ENCODE measurements at regions not wholly inside any gene's neighbourhood (a gene's known extent, or its start where the extent isn't known, plus 50 kb on each side); places are given as distances from the start of the nearest gene placed in this dataset.

DNA sequence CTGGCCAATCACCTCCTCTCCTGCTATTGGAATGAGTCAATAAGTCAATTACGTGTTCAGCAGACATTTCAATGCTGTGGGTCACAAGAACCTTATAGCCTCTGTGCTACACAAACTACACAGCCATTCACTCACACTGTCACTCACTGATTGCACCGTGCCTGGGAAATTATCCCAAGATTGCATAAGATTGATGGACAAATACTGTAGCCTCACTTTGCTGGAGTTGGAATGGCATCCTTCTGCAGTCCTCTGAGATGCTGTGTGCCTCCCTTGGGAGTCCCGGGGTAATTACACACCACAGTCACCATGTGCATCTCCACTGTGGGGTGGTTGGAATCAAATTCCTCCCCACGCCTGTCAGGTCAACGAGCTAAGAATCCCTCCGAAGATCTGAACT lies 358.7 kb upstream of the MGMT start:
- TF ChIP-seq, protein P1, sequence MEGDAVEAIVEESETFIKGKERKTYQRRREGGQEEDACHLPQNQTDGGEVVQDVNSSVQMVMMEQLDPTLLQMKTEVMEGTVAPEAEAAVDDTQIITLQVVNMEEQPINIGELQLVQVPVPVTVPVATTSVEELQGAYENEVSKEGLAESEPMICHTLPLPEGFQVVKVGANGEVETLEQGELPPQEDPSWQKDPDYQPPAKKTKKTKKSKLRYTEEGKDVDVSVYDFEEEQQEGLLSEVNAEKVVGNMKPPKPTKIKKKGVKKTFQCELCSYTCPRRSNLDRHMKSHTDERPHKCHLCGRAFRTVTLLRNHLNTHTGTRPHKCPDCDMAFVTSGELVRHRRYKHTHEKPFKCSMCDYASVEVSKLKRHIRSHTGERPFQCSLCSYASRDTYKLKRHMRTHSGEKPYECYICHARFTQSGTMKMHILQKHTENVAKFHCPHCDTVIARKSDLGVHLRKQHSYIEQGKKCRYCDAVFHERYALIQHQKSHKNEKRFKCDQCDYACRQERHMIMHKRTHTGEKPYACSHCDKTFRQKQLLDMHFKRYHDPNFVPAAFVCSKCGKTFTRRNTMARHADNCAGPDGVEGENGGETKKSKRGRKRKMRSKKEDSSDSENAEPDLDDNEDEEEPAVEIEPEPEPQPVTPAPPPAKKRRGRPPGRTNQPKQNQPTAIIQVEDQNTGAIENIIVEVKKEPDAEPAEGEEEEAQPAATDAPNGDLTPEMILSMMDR (IDR thresholded peaks at IDR 0.05; ENCODE audit: low read depth, low read length, missing input control): no peak
- TF ChIP-seq, protein P2, sequence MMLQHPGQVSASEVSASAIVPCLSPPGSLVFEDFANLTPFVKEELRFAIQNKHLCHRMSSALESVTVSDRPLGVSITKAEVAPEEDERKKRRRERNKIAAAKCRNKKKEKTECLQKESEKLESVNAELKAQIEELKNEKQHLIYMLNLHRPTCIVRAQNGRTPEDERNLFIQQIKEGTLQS (IDR thresholded peaks at IDR 0.05): no peak

Measured in liver (tissue), 3 donors.